DND-41 (cell line): ENCODE measurements at regions not wholly inside any gene's neighbourhood (a gene's known extent, or its start where the extent isn't known, plus 50 kb on each side); places are given as distances from the start of the nearest gene placed in this dataset.

ENCODE experiments used
- ATAC-seq: fragments of 200-7000 bp; cut with Tn5 transposase; 3 replicates; pipeline ENCODE4 v1.9.1; 2021; ENCODE audit warnings: low read depth; ENCODE audit not compliant: insufficient read depth
- DNase-seq: peaks from one replicate; pipeline ENCODE4 v3.0.0-alpha.2; 2020
- H2AFZ ChIP-seq: 2 replicates; pipeline ENCODE4 v1.6.0; 2012; ENCODE audit warnings: low read depth, low read length
- H3K27ac ChIP-seq: 2 replicates; pipeline ENCODE4 v1.5.1; 2012; ENCODE audit warnings: low read length, inconsistent platforms
- H3K27me3 ChIP-seq: fragments of 200-600 bp; sonication (generic); 2 replicates; pipeline ENCODE4 v1.6.0; 2012; ENCODE audit warnings: low read length, mild to moderate bottlenecking, inconsistent platforms; ENCODE audit not compliant: insufficient read depth, poor library complexity
- H3K36me3 ChIP-seq: 2 replicates; pipeline ENCODE4 v1.5.1; 2012; ENCODE audit warnings: low read length, inconsistent platforms; ENCODE audit not compliant: insufficient read depth
- H3K4me1 ChIP-seq: 2 replicates; pipeline ENCODE4 v1.5.1; 2012; ENCODE audit warnings: mild to moderate bottlenecking, low read length; ENCODE audit not compliant: insufficient read depth
- H3K4me2 ChIP-seq: 2 replicates; pipeline ENCODE4 v1.6.0; 2012; ENCODE audit warnings: mild to moderate bottlenecking, moderate library complexity, low read length, inconsistent platforms; ENCODE audit not compliant: insufficient read depth
- H3K4me3 ChIP-seq, 2 experiments: fragments of 200-600 bp in 1 of 2; shearing (Covaris generic) in 1 of 2; 2 replicates each; pipeline ENCODE4 v1.5.1; 2012 to 2016; ENCODE audit warnings: inconsistent platforms in 2 of 2, low read length in 2 of 2, mild to moderate bottlenecking in 2 of 2, low read depth in 1 of 2, moderate library complexity in 1 of 2
- H3K79me2 ChIP-seq: 2 replicates; pipeline ENCODE4 v1.6.0; 2012; ENCODE audit warnings: low read length, inconsistent platforms; ENCODE audit not compliant: insufficient read depth
- H3K9ac ChIP-seq: 2 replicates; pipeline ENCODE4 v1.6.0; 2012; ENCODE audit warnings: low read depth, mild to moderate bottlenecking, inconsistent platforms, low read length, moderate library complexity
- H3K9me3 ChIP-seq: 2 replicates; pipeline ENCODE4 v1.5.1; 2012; ENCODE audit warnings: low read length, moderate library complexity, mild to moderate bottlenecking, inconsistent platforms; ENCODE audit not compliant: insufficient read depth, severe bottlenecking
- H4K20me1 ChIP-seq: 2 replicates; pipeline ENCODE4 v1.6.0; 2012; ENCODE audit warnings: low read length; ENCODE audit not compliant: insufficient read depth
- CTCF ChIP-seq: IDR thresholded peaks from 2 replicates; pipeline ENCODE4 v1.5.1; 2012; ENCODE audit warnings: borderline replicate concordance, low read length, moderate library complexity, mild to moderate bottlenecking; ENCODE audit not compliant: poor library complexity, severe bottlenecking; ENCODE audit errors: extremely low read depth
- EZH2 ChIP-seq: IDR thresholded peaks from 3 replicates; pipeline ENCODE4 v1.6.1; 2012; ENCODE audit warnings: borderline replicate concordance, low read depth, mild to moderate bottlenecking, moderate library complexity, low read length, inconsistent platforms; ENCODE audit not compliant: severe bottlenecking

DNA sequence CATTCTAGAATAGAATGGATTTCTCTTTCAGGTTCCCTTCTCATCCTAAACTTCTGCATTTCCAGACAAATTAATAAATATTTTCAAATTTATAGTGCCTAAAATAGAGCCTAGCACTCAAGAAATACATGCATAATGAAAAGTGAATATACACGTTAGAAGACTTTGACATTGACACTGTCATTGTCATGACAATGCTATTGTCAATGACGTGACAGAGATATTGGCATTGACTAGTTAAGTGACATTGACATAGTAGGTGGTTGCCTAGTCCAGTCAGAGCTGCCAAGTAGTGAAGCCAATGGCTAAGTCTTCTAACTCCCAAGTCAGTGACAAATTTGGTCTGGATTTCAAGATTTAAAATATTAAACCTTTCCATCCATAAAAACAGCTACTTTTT, 410.5 kb downstream of the LMO4 start:
- DNase-seq (no peak), ATAC-seq (no peak)
- H3K4me2 ChIP-seq, result no peak overlapping the region

DNA sequence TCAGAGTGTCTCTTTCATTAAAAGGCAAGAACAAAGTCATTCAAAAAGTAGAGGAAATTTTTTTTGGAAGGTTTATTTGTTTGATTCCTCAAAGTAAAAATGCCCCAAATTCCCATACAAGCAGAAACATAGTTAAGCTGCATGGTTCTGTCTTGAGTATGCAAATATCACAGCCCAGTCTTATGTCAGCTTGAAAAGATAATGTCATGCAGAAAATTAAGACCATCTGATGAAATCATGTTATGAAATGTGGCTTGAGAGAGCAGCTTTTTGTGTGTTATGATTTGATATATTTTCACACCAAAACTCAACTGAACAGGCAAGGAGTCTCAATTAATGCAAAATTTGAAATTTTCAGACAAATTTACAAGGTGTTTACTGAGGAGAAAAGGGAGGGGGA, 411.0 kb downstream of the LMO4 start:
- ATAC-seq (no peak), DNase-seq (no peak)
- TF ChIP-seq EZH2, result no peak
- no peak for TF ChIP-seq CTCF
- H3K9me3 ChIP-seq, result no peaks in the 10 kb centered on the region
- no peaks in the 10 kb centered on the region for H3K36me3 ChIP-seq
- no peaks in the 10 kb centered on the region for H3K79me2 ChIP-seq
- no peak overlapping the region for H3K4me2 ChIP-seq
- H3K27ac ChIP-seq, result no peak overlapping the region
- no peak overlapping the region for H3K4me3 ChIP-seq
- H3K27me3 ChIP-seq, result no peaks in the 10 kb centered on the region
- no peaks in the 10 kb centered on the region for H4K20me1 ChIP-seq
- H2AFZ ChIP-seq, result no peak overlapping the region
- H3K4me1 ChIP-seq, result no peaks in the 10 kb centered on the region
- H3K9ac ChIP-seq, result no peak overlapping the region

More for the DNA sequence above, 410.5 kb downstream of the LMO4 start:
- no peaks in the 10 kb centered on the region for H3K27me3 ChIP-seq
- H3K79me2 ChIP-seq, result no peaks in the 10 kb centered on the region
- H2AFZ ChIP-seq, result no peak overlapping the region
- no peaks in the 10 kb centered on the region for H3K9me3 ChIP-seq
- no peaks in the 10 kb centered on the region for H3K4me1 ChIP-seq
- no peak overlapping the region for H3K9ac ChIP-seq
- TF ChIP-seq CTCF (no peak), EZH2 (no peak)
- H3K36me3 ChIP-seq, result no peaks in the 10 kb centered on the region
- H3K4me3 ChIP-seq, result no peak overlapping the region
- H3K27ac ChIP-seq, result no peak overlapping the region
- H4K20me1 ChIP-seq, result no peaks in the 10 kb centered on the region

DNA sequence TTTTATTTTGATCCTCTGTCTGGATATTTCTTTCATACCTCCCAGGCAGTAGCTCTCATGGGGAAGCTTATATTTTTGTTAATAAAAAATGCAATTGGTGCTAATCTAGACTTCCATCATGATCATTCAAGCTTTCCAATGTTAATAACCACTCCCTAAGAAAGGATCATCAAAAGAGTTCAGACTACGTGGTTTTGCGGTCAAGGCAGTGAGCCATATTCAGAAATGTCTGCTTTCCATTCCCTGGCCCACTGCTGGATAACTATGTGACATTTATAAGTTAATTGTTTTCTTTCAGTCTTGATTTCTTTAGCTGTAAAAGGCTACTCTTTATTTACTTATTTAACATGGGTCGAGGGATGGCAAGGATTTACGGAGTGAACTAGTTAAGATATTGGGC, 414.6 kb downstream of the LMO4 start:
- H4K20me1 ChIP-seq, result no peaks in the 10 kb centered on the region
- no peaks in the 10 kb centered on the region for H3K79me2 ChIP-seq
- H3K9me3 ChIP-seq, result no peaks in the 10 kb centered on the region
- no peak for ATAC-seq
- H3K4me2 ChIP-seq, result no peak overlapping the region
- no peak overlapping the region for H3K27ac ChIP-seq
- no peak overlapping the region for H3K9ac ChIP-seq
- no peak for TF ChIP-seq CTCF
- TF ChIP-seq EZH2, result no peak
- no peaks in the 10 kb centered on the region for H3K4me1 ChIP-seq
- H3K36me3 ChIP-seq, result no peaks in the 10 kb centered on the region
- no peaks in the 10 kb centered on the region for H3K27me3 ChIP-seq
- no peak overlapping the region for H2AFZ ChIP-seq
- DNase-seq, result no peak
- no peak overlapping the region for H3K4me3 ChIP-seq

DNA sequence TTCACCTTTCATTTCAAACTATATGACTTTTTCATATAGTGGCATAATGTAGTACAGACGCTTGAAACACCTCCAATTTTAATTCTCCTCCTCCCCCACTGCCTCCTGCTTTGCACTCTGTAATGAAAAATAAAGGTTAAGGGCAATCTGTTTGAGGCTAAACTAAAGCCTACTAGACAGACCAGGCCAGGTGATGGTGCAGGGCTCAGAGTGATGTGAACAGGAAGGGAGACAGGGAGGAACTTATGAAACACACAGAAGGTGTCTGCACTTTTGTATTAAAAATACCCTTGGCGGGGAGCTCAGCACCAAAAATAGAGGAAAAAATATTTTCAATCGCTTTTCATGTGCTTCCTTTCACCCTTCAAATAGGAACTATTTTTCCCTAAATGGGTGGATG, 415.4 kb downstream of the LMO4 start:
- no peaks in the 10 kb centered on the region for H3K4me1 ChIP-seq
- no peaks in the 10 kb centered on the region for H3K79me2 ChIP-seq
- DNase-seq (no peak), ATAC-seq (no peak)
- no peaks in the 10 kb centered on the region for H4K20me1 ChIP-seq
- no peak overlapping the region for H3K4me3 ChIP-seq
- TF ChIP-seq EZH2, result no peak
- no peak for TF ChIP-seq CTCF
- no peak overlapping the region for H2AFZ ChIP-seq
- H3K9ac ChIP-seq, result no peak overlapping the region
- H3K36me3 ChIP-seq, result no peaks in the 10 kb centered on the region
- H3K27ac ChIP-seq, result no peak overlapping the region
- no peaks in the 10 kb centered on the region for H3K9me3 ChIP-seq
- no peak overlapping the region for H3K4me2 ChIP-seq
- H3K27me3 ChIP-seq, result no peaks in the 10 kb centered on the region
